AG04449 (cell line): ENCODE measurements at regions not wholly inside any gene's neighbourhood (a gene's known extent, or its start where the extent isn't known, plus 50 kb on each side); places are given as distances from the start of the nearest gene placed in this dataset.
"Not testable (repeated sequence)": the region's sequence is repeated elsewhere in the genome, so short reads cannot be mapped to it uniquely, and the experiment has no call there.

Source experiments
- CTCF ChIA-PET: fragments of 350-600 bp; formaldehyde crosslinking; extraction: SDS; loops from one replicate; lab custom pipeline; 2021; ENCODE audit warnings: antibody characterized with exemption; lab: Yijun Ruan, JAX
- POLR2A ChIA-PET: fragments of 400-600, 350-600 bp; formaldehyde crosslinking; extraction: SDS; loops from one replicate; lab custom pipeline; 2020; ENCODE audit warnings: antibody characterized with exemption, inconsistent platforms; lab: Yijun Ruan, JAX
- DNase-seq: peaks from one replicate; pipeline ENCODE4 v3.0.0-alpha.2; 2010; ENCODE audit warnings: low read depth, low spot score
- H3K4me3 ChIP-seq: 2 replicates; pipeline ENCODE4 v1.5.1; 2011; ENCODE audit warnings: low read depth, mild to moderate bottlenecking, control low read depth, low read length
- CTCF ChIP-seq: IDR thresholded peaks from one replicate; pipeline ENCODE4 v1.5.1; 2011; ENCODE audit warnings: mild to moderate bottlenecking, moderate library complexity, low read length, control low read depth, inconsistent platforms; ENCODE audit not compliant: insufficient read depth; ENCODE audit errors: missing control alignments

- CTCF ChIA-PET, result no interaction called here
- no peak overlapping the region for H3K4me3 ChIP-seq
- DNase-seq, result no peak
- POLR2A ChIA-PET, result no interaction called here
- TF ChIP-seq CTCF, result no peak
Observed at GRCh38 chr9:27675354-27675753, 102.1 kb upstream of the C9orf72 start.

DNA sequence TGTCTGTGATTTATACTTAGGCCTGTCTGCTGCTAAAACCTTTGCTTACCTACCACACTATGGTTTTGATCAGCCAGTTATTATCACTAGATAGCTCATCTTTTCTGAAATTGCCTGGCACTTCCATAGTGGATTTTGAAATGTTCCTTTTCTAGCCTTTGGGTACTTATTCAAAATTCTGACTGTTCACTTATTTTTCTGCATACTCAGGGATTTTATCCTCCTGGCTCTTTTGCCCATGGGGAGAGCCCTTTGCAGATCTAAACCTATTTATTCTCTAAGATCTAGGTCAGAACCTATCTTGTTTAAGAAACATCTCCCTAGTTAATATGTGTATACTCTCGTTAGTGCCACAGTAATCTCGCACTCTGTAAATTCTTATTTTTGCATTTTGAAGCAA, 103.5 kb upstream of the C9orf72 start:
- no peak for TF ChIP-seq CTCF
- POLR2A ChIA-PET, result no interaction called here
- no peak overlapping the region for H3K4me3 ChIP-seq
- no peak for DNase-seq
- CTCF ChIA-PET, result no interaction called here

- POLR2A ChIA-PET, result no interaction called here
- no peak for DNase-seq
- CTCF ChIA-PET, result no interaction called here
- H3K4me3 ChIP-seq, result no peak overlapping the region
- no peak for TF ChIP-seq CTCF
Observed at GRCh38 chr9:27679338-27679737, 106.1 kb upstream of the C9orf72 start.

GRCh38 chr9:27683181-27683580, 109.9 kb upstream of the C9orf72 start:
- TF ChIP-seq CTCF, result no peak
- no peak for DNase-seq
- CTCF ChIA-PET, result no interaction called here
- POLR2A ChIA-PET, result no interaction called here
- no peak overlapping the region for H3K4me3 ChIP-seq

- DNase-seq, result no peak
- ChIA-PET CTCF (no interaction called here), POLR2A (no interaction called here)
- no peak overlapping the region for H3K4me3 ChIP-seq
- no peak for TF ChIP-seq CTCF
Observed at GRCh38 chr9:27688954-27689353, 115.7 kb upstream of the C9orf72 start.

DNA sequence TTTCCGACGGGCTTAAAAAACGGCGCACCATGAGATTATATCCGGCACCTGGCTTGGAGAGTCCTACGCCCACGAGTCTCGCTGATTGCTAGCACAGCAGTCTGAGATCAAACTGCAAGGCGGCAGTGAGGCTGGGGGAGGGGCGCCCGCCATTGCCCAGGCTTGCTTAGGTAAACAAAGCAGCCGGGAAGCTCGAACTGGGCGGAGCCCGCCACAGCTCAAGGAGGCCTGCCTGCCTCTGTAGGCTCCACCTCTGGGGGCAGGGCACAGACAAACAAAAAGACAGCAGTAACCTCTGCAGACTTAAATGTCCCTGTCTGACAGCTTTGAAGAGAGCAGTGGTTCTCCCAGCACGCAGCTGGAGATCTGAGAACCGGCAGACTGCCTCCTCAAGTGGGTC, 117.5 kb upstream of the C9orf72 start:
- CTCF ChIA-PET, H3K4me3 ChIP-seq, POLR2A ChIA-PET, DNase-seq: not testable (repeated sequence)

GRCh38 chr9:27699621-27700020, 126.3 kb upstream of the C9orf72 start:
- ChIA-PET CTCF (no interaction called here), POLR2A (no interaction called here)
- TF ChIP-seq CTCF, result no peak
- H3K4me3 ChIP-seq, result no peak overlapping the region
- no peak for DNase-seq
